Activated T-helper 1 cell treated with anti-CD3 and anti-CD28 coated beads, Interleukin-12 subunit alpha, Interleukin-12 subunit beta, Interleukin-2, Interleukin-4 antibody, amounts not matched to agents 30 ng/mL and 10 ng/mL and 1 ng/mL, durations not matched to agents 14 hours and 24 hours and 36 hours (primary cell): ENCODE measurements at regions not wholly inside any gene's neighbourhood (a gene's known extent, or its start where the extent isn't known, plus 50 kb on each side); places are given as distances from the start of the nearest gene placed in this dataset.
"Not testable (repeated sequence)": the region's sequence is repeated elsewhere in the genome, so short reads cannot be mapped to it uniquely, and the experiment has no call there.

ENCODE experiments used
- DNase-seq: peaks from one replicate; pipeline ENCODE4 v3.0.0; 2021; ENCODE audit warnings: low spot score
- H3K27ac Mint-ChIP-seq: one replicate; pipeline ENCODE4 v1.8.0; 2021; ENCODE audit warnings: mild to moderate bottlenecking, mixed read lengths
- H3K27me3 Mint-ChIP-seq: one replicate; pipeline ENCODE4 v1.8.0; 2022; ENCODE audit warnings: mild to moderate bottlenecking, moderate library complexity, mixed read lengths; ENCODE audit not compliant: insufficient read depth
- H3K36me3 Mint-ChIP-seq: one replicate; pipeline ENCODE4 v1.8.0; 2021; ENCODE audit warnings: low read depth, mixed read lengths
- H3K4me1 Mint-ChIP-seq: one replicate; pipeline ENCODE4 v1.8.0; 2021; ENCODE audit warnings: low read depth, mixed read lengths
- H3K4me3 Mint-ChIP-seq: one replicate; pipeline ENCODE4 v1.8.0; 2021; ENCODE audit warnings: mild to moderate bottlenecking, moderate library complexity, mixed read lengths
- H3K9me3 Mint-ChIP-seq: one replicate; pipeline ENCODE4 v1.8.0; 2021; ENCODE audit warnings: mixed read lengths
- intact Hi-C: fragments of 100-400 bp; cut with micrococcal nuclease; formaldehyde crosslinking; loops from one replicate; pipeline ENCODE4 v1.15.1; 2024

- intact Hi-C loops, result loop anchor here (2.0 kb wide), 1 partner anchor 58 kb away; no protein-coding TSS in a partner anchor
- Mint-ChIP-seq H3K9me3 (no peaks in the 10 kb centered on the region), H3K36me3 (no peaks in the 10 kb centered on the region), H3K27ac (no peak overlapping the region), H3K27me3 (peaks cover 29% of the 10 kb centered on the region), H3K4me3 (no peak overlapping the region), H3K4me1 (peaks cover 12% of the 10 kb centered on the region)
- DNase-seq, result no peak
These were observed 184.0 kb upstream of the IL12B start for GRCh38 chr5:159514229-159514810.

DNA sequence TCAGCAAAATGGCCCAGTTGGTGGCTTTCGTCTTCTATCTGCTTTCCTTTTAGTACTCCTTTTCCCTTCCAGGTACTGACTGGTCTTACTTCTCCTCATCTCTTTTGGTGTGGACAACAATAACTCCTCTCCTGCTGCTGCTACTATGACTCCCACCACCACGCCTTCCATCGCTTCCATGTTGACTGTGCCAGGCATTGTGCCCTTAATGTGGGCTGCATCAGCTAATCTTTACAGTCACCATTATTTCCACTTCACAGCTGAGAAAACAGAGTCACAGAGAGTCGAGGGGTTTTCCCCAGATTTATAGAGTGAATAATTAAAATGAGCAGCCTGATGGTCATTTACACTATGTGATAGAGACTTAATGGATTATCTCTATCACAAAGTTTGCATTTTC, 184.9 kb upstream of the IL12B start:
- Mint-ChIP-seq H3K27ac (no peak overlapping the region), H3K36me3 (no peaks in the 10 kb centered on the region), H3K9me3 (no peaks in the 10 kb centered on the region), H3K4me3 (no peak overlapping the region), H3K4me1 (peaks cover 12% of the 10 kb centered on the region), H3K27me3 (peaks cover 35% of the 10 kb centered on the region)
- intact Hi-C loops, result loop anchor here (1.0 to 5.0 kb wide), 3 partner anchors 58 to 472 kb away; no protein-coding TSS in a partner anchor
- DNase-seq, result no peak

DNA sequence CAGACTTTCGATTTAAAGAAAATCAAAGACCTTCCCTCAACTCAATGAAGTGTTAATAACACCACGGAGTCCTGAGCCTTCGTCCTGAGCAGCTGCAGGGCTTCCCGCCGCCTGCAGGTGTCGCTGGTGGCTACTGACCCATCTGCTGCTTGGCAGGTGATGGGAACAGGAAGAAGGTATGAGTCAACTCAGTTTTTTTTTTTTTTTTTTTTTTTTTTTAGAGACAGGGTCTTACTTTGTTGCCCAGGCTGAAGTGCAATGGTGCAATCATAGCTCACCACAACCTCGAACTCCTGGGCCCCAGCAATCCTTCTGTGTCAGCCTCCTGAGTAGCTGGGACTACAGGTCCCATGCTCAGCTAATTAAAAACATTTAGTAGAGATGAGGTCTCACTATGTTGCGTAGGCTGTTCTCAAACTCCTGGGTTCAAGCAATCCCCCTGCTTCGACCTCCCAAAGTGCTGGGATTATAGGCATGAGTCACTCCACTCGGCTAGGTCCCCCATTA, 185.7 kb upstream of the IL12B start:
- peaks cover 35% of the 10 kb centered on the region for H3K27me3 Mint-ChIP-seq
- no peak overlapping the region for H3K4me3 Mint-ChIP-seq
- H3K4me1 Mint-ChIP-seq, result peaks cover 12% of the 10 kb centered on the region
- intact Hi-C loops, result loop anchor here (1.0 to 5.0 kb wide), 3 partner anchors 59 to 471 kb away; no protein-coding TSS in a partner anchor
- H3K27ac Mint-ChIP-seq, result peak overlapping the region; percentile 41
- no peaks in the 10 kb centered on the region for H3K9me3 Mint-ChIP-seq
- H3K36me3 Mint-ChIP-seq, result no peaks in the 10 kb centered on the region
- peak; percentile 53 for DNase-seq

DNA sequence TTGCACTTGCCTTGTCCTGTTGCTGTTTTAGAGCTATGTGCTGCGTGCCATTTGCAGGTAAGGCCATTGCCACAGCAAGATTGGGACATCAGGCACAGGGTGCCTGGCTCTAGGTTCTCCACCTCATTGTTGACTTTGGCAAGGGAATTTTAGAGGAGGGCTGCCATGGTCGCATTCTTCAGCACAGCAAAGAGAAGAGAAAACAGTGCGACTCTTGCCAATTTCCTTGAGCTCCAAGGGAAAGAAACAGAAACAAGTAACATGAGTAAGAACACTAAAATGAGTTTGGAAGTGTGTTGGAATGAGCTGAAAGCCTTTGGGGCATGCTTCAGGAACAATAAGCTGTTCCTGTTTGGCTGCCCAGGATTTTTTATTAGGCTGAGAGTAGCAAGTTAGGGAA, 188.1 kb upstream of the IL12B start:
- Mint-ChIP-seq H3K9me3 (no peaks in the 10 kb centered on the region), H3K4me3 (no peak overlapping the region), H3K27ac (no peak overlapping the region), H3K4me1 (peaks cover 12% of the 10 kb centered on the region), H3K27me3 (peaks cover 23% of the 10 kb centered on the region), H3K36me3 (no peaks in the 10 kb centered on the region)
- intact Hi-C loops, result loop anchor here (5.0 kb wide), 1 partner anchor 231 kb away; no protein-coding TSS in a partner anchor
- no peak for DNase-seq

GRCh38 chr5:159519365-159519764, 189.1 kb upstream of the IL12B start:
- H3K27me3 Mint-ChIP-seq, result peaks cover 23% of the 10 kb centered on the region
- peaks cover 12% of the 10 kb centered on the region for H3K4me1 Mint-ChIP-seq
- intact Hi-C loops, result loop anchor here (5.0 kb wide), 1 partner anchor 232 kb away; no protein-coding TSS in a partner anchor
- no peaks in the 10 kb centered on the region for H3K9me3 Mint-ChIP-seq
- H3K36me3 Mint-ChIP-seq, result no peaks in the 10 kb centered on the region
- no peak overlapping the region for H3K27ac Mint-ChIP-seq
- H3K4me3 Mint-ChIP-seq, result no peak overlapping the region
- no peak for DNase-seq

- Mint-ChIP-seq H3K36me3 (no peaks in the 10 kb centered on the region), H3K4me1 (no peaks in the 10 kb centered on the region), H3K4me3 (no peak overlapping the region), H3K27me3 (peaks cover 15% of the 10 kb centered on the region), H3K9me3 (no peaks in the 10 kb centered on the region), H3K27ac (no peak overlapping the region)
- intact Hi-C loops, result no loop called here
- no peak for DNase-seq
These were observed 192.6 kb upstream of the IL12B start for GRCh38 chr5:159522841-159523240.

DNA sequence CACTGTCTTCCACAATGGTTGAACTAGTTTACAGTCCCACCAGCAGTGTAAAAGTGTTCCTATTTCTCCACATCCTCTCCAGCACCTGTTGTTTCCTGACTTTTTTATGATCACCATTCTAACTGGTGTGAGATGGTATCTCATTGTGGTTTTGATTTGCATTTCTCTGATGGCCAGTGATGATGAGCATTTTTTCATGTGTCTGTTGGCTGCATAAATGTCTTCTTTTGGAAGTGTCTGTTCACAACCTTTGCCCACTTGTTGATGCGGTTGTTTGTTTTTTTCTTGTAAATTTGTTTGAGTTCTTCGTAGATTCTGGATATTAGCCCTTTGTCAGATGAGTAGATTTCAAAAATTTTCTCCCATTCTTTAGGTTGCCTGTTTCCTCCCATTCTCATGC, 194.0 kb upstream of the IL12B start:
- peaks cover 10% of the 10 kb centered on the region for H3K27me3 Mint-ChIP-seq
- H3K4me1 Mint-ChIP-seq, H3K9me3 Mint-ChIP-seq, H3K36me3 Mint-ChIP-seq, intact Hi-C loops, DNase-seq, H3K4me3 Mint-ChIP-seq, H3K27ac Mint-ChIP-seq: not testable (repeated sequence)

- intact Hi-C loops, result no loop called here
- no peak overlapping the region for H3K27ac Mint-ChIP-seq
- H3K4me3 Mint-ChIP-seq, result no peak overlapping the region
- peaks cover 5% of the 10 kb centered on the region for H3K27me3 Mint-ChIP-seq
- no peaks in the 10 kb centered on the region for H3K9me3 Mint-ChIP-seq
- no peaks in the 10 kb centered on the region for H3K4me1 Mint-ChIP-seq
- no peaks in the 10 kb centered on the region for H3K36me3 Mint-ChIP-seq
- no peak for DNase-seq
These were observed 194.8 kb upstream of the IL12B start for GRCh38 chr5:159525117-159525516.

DNA sequence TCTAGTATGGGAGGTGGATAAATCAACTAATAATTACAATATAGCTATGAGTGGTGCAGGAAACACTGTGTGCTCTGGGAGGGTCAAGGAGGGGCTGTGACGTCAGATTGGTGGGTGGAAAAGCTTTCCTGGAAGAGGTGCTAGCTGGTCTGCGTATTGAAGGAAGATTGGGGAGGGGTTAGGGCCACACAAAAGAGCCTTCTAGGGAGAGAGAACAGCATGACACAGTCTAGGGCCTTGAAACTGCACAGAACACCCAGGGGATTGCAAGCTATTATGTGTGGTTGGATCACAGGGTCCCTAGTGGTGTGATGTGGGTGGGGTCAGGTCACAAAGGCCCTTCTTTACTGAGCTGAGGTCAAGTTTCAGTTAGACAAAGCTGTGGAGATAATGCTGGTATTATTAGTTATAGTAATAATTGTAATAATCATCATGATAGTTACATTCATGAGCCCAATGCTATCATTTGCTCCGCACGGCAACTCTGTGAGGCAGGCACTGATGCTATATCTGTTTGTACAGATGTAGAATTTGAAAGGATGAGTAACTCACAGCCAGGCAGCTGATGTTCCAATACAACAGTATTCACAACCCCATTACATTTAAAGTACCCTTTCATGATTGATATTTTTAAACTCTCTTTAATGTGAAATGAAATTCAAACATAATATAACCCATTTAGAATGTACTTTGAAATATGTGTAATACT, 197.4 kb upstream of the IL12B start:
- Mint-ChIP-seq H3K36me3 (no peaks in the 10 kb centered on the region), H3K27me3 (peaks cover 5% of the 10 kb centered on the region), H3K4me1 (no peaks in the 10 kb centered on the region), H3K9me3 (no peaks in the 10 kb centered on the region), H3K27ac (no peak overlapping the region), H3K4me3 (no peak overlapping the region)
- no peak for DNase-seq
- intact Hi-C loops, result no loop called here

GRCh38 chr5:159531554-159532105, 201.3 kb upstream of the IL12B start:
- no peaks in the 10 kb centered on the region for H3K36me3 Mint-ChIP-seq
- intact Hi-C loops, result no loop called here
- no peak for DNase-seq
- H3K4me1 Mint-ChIP-seq, result no peaks in the 10 kb centered on the region
- H3K4me3 Mint-ChIP-seq, result no peak overlapping the region
- H3K9me3 Mint-ChIP-seq, result no peaks in the 10 kb centered on the region
- no peak overlapping the region for H3K27ac Mint-ChIP-seq
- H3K27me3 Mint-ChIP-seq, result peaks cover 3% of the 10 kb centered on the region

DNA sequence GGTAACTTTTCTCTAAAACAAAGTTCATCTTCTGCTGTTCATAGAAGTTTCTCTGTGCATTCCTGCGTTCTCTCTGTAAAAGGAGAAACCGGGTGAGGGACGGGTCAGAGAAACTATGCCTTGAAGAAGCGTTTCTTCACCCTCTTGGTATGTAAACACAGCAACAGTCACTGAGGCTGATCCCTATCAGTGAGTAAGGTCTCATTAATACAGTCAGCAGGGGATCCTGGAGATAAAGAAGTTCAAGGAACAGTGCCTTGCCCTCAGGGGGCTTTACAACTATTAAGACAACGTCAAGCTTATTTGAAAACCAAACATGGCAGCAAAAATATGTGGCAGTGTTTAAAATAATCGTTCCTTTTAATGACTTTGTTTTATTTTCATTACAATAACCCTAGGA, 202.9 kb upstream of the IL12B start:
- no peak for DNase-seq
- Mint-ChIP-seq H3K36me3 (no peaks in the 10 kb centered on the region), H3K4me3 (no peak overlapping the region), H3K27me3 (peaks cover 3% of the 10 kb centered on the region), H3K27ac (no peak overlapping the region), H3K4me1 (no peaks in the 10 kb centered on the region), H3K9me3 (no peaks in the 10 kb centered on the region)
- intact Hi-C loops, result no loop called here

GRCh38 chr5:159536166-159536565, 205.9 kb upstream of the IL12B start:
- Mint-ChIP-seq H3K9me3 (no peaks in the 10 kb centered on the region), H3K27me3 (peaks cover 2% of the 10 kb centered on the region), H3K4me3 (no peak overlapping the region), H3K36me3 (no peaks in the 10 kb centered on the region), H3K4me1 (no peaks in the 10 kb centered on the region), H3K27ac (no peak overlapping the region)
- intact Hi-C loops, result no loop called here
- no peak for DNase-seq

DNA sequence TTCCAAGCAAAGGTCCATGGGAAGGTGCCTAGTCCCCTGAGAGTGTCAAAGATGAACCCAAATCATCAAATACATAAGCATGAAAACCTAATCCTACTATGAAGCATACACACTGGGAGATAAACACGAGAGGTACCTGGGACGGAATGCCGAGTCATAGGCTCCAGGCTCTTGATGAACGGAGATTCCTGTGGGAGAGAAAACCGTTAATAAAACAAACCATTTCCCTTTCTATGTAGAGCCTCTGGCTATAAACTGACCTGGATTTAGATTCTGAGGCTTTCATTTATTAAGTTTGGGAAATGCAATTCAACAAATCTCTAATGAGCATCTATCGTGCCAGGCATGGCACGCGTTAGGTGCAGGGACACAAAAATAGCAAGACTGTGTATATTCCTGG, 206.4 kb upstream of the IL12B start:
- peaks cover 2% of the 10 kb centered on the region for H3K27me3 Mint-ChIP-seq
- no peaks in the 10 kb centered on the region for H3K36me3 Mint-ChIP-seq
- intact Hi-C loops, result no loop called here
- H3K9me3 Mint-ChIP-seq, result no peaks in the 10 kb centered on the region
- no peaks in the 10 kb centered on the region for H3K4me1 Mint-ChIP-seq
- no peak overlapping the region for H3K27ac Mint-ChIP-seq
- DNase-seq, result no peak
- no peak overlapping the region for H3K4me3 Mint-ChIP-seq
